ENCODE measurements at regions not wholly inside any gene's neighbourhood (a gene's known extent, or its start where the extent isn't known, plus 50 kb on each side); places are given as distances from the start of the nearest gene placed in this dataset.

DNA sequence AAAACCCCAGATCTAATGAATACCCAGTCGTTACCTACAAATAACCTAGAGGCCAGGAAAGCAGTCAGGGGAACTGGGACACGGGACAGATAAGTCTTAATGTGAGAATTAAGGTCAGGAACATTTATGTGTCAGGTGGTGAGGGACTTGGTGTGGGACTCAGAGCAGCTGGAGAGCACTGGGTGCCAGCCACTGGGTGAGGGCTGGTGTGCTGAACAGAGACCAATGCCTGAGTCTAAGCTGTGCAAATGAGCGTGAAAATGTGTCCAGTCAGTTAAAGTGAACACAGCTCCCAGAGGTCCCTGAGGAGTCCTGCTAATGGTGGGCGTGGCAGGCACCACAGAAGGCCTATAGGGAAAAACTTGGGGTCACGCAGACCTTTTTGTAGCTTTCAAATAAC, 225.9 kb downstream of the C1D start:
- DNase-seq (ENCODE audit: low read depth): no peak

GRCh38 chr2:67838205-67838604, 224.6 kb downstream of the C1D start:
- no peak for DNase-seq (ENCODE audit: low read depth)

- no peak for DNase-seq (ENCODE audit: low read depth)
These were observed 223.6 kb downstream of the C1D start for GRCh38 chr2:67839242-67839641.

DNA sequence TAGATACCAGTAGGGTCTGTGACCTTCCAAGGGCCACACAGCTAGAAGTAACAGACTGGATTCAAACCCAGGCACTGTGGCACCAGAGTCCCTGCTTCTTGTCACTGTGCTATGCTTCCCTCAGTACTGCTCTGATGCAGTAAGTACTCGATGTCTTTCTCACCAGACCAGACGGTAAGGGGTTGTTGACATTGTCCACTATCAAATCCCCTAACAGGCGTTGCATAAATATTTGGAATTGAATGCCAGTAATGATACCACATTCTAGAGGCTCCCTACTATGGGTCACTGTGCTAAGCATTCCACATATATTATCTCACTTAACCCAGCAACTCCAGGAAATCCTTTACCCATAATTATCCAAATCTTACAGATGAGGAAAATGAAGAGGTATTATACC, 223.1 kb downstream of the C1D start:
- no peak for DNase-seq (ENCODE audit: low read depth)

- DNase-seq (ENCODE audit: low read depth): peak; percentile 68
These were observed 222.2 kb downstream of the C1D start for GRCh38 chr2:67840460-67841068.

- DNase-seq (ENCODE audit: low read depth): peak; percentile 28
These were observed 221.1 kb downstream of the C1D start for GRCh38 chr2:67841711-67842110.

DNA sequence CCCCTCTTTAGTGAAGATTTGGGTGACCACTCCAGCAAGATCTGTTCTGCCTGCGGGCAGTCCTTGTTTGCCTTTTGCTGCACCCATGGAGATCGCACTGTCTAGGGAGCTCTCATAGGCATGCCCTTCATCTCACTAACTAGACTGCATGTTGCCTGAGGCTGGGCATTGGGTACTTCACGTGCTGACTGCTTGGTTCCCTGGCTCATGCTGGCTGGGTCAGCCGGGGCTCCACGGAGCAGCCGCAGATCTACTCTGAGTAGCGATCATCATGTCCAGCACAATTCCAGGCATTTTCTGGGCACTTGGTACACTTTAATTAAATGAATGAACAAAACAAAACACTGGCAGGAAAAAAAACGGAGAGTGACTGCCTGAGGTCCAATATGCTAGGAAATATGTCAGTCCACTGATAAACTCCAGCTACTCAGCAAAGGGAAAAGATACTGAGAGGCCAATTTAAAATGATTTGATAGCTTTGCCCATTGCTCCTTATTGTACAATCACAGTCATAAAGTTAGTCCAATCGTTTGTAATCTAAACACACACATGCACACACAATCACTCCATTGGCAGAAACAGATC, 220.3 kb downstream of the C1D start:
- DNase-seq (ENCODE audit: low read depth): no peak

GRCh38 chr2:67844024-67844540, 218.7 kb downstream of the C1D start:
- no peak for DNase-seq (ENCODE audit: low read depth)

DNA sequence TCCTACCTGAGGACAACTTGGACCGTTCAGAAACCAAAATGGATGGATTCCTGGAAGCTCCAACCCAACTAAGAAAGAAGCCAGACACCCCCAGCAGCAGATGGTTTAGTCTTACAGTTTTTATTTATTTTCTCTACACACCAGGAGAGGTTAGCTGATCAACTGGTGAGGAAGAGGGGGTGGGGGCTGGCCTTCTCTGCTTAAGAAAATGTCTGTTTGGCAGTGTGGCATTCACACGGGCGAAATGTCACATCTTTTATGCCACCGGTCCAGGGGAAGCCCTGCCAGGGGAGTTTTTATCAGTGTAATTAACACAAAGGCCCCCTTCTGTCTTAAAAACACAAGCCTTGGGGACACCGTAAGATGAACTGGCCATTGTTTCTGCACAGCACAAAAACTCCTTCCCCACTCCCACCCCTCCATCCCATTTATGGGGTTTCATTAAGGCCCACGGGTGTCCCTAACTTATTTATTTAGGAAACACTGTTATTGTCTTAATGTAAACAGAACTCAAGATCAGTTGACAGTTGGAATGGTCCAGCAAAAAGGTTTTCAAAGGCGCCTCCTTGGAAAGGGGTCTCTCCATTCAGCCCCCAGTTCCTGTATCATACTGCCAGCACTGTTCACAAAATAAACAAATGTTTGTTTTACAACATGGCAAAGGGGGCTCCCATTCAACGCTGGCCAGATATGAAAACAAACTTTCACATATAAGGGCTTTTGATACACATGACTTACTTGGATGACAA, 217.0 kb downstream of the C1D start:
- DNase-seq (ENCODE audit: low read depth): no peak

GRCh38 chr2:67846370-67847070, 216.3 kb downstream of the C1D start:
- peak; percentile 98 for DNase-seq (ENCODE audit: low read depth)

DNA sequence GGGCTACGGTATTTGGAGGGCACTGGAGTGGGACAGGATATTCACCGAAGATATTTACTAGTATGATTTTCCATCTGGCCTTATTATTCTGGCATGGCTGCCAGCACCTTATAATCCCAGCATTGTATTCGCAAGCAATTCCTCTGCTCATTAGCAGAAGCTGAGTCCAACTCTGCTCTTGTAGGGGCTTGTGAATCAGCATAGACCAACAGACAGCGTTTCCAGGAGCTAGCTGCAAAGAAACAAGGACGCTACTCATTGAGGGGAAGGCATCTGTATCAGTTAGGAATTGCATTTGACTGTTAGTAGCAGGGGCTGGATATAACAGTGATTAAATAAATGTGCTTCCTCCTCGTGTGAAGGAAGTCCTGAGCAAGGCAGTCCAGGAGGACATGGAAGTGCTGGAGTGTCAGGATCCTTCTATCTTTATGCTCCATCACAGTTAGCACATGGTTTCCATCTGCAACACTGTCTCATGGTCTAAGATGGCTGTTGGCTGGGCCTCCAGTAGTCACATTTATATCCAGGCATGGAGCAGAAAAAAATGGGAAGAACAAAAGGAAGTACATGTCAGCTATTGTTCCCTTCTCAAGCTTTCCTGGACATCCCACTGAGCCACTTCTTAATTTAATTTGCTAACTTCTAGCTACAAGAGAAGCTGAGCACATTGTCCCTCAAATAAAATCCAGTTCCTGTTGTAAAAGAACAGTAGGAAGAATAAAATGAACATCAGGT, 214.1 kb downstream of the C1D start:
- DNase-seq (ENCODE audit: low read depth): no peak

GRCh38 chr2:67851016-67851415, 211.8 kb downstream of the C1D start:
- DNase-seq (ENCODE audit: low read depth): no peak

GRCh38 chr2:67851956-67852824, 210.6 kb downstream of the C1D start:
- DNase-seq (ENCODE audit: low read depth): no peak

DNA sequence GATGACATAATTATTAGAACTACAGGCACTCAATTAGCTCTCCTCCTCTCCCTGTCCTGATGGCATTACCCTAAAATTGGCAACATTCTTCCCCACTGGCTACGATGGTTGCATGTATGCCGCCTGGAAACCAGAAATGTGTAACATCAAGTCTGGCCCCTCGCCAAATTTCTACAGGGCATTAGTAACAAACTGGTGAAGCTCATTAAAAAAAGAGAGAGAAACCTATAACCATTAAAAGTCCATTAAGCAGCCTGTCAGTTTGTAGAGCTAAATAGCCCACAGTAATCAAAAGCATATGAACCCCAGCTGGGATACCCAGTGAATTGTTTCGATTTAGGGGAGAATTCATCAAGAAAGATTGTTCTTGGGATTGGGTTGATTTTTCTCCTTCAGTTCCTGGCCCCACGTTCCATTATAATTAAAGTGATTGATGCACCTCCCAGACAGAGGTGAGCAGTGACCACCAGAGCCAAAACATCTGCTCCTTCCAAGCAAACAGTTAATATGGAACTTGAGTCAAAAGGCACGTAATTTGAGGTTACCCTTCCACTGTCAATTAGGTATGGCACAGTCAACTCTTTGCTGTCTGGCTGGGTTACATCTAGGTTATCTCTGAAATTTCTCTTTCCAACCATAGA, 208.6 kb downstream of the C1D start:
- peak; percentile 72 for DNase-seq (ENCODE audit: low read depth)

- DNase-seq (ENCODE audit: low read depth): no peak
These were observed 208.0 kb downstream of the C1D start for GRCh38 chr2:67854798-67855197.

- no peak for DNase-seq (ENCODE audit: low read depth)
These were observed 205.9 kb downstream of the C1D start for GRCh38 chr2:67856866-67857265.

- no peak for DNase-seq (ENCODE audit: low read depth)
These were observed 205.0 kb downstream of the C1D start for GRCh38 chr2:67857836-67858235.

DNA sequence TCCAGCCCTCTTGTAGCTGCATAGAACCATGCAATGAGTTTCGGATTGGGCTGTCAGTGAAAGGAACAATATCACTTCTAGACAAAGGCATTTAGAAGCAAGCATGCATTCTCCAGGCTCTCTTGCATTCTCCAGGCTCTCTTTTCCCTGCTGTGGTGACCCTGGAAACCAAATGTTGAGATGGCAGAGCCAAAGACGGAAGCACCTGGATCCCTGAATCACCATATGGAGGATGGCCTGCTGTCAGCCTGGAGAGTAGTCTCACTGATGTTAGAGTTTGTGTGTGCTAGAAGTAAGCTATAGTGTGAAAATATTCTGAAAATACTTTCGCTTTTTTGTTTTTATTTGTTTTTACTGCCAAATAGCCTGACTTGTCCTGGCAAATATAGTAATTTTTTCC, 203.9 kb downstream of the C1D start:
- no peak for DNase-seq (ENCODE audit: low read depth)

DNA sequence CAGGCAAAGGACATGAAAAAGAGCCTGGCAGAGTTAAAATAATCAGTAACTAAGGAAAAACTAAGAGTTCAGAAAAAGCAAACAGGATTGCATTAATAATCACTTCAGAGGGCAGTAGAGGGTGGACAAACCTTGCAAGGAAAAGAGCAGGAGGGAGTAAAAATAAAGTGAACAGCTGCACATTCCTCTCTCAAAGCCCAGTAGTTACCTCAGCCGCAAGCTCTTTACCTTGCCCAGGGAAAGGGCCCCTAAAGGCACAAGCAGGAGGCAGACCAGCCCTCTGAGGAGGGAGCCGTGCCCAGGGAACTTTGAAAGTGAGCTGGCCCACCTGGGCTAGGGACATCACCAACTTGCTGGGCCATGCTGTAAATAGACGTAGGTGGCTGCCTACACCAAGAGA, 196.9 kb downstream of the C1D start:
- peak; percentile 84 for DNase-seq (ENCODE audit: low read depth)

- peak; percentile 74 for DNase-seq (ENCODE audit: low read depth)
These were observed 195.1 kb downstream of the C1D start for GRCh38 chr2:67867735-67868134.
